Esophagus muscularis mucosa (tissue), 4 donors: ENCODE measurements at regions not wholly inside any gene's neighbourhood (a gene's known extent, or its start where the extent isn't known, plus 50 kb on each side); places are given as distances from the start of the nearest gene placed in this dataset.

Experiments used
- DNase-seq: peaks from one replicate; pipeline ENCODE4 v3.0.0-alpha.2; 2017; ENCODE audit errors: extremely low spot score
- H3K27ac ChIP-seq, 4 donors: fragments of 200-600 bp; sonication (generic); replicated peaks in 1 of 4; 1 replicate in 3 of 4; 2 replicates in 1 of 4; pipeline ENCODE4 v1.5.1; 2016 to 2019; ENCODE audit warnings: mild to moderate bottlenecking in 1 of 4
- H3K27me3 ChIP-seq, 4 donors: fragments of 200-600 bp; sonication (generic); one replicate each; pipeline versions ENCODE4 v1.5.1 to v1.6.0; 2016 to 2019
- H3K36me3 ChIP-seq, 4 donors: fragments of 200-600 bp; sonication (generic); one replicate each; pipeline ENCODE4 v1.5.1; 2016 to 2019
- H3K4me1 ChIP-seq, 4 donors: fragments of 200-600 bp; sonication (generic); one replicate each; pipeline ENCODE4 v1.5.1; 2016 to 2019
- H3K4me3 ChIP-seq, 4 donors: fragments of 200-600 bp; sonication (generic); 1 replicate in 2 of 4; 2 replicates in 2 of 4; pipeline ENCODE4 v1.5.1; 2016 to 2019; ENCODE audit warnings: mild to moderate bottlenecking in 4 of 4, moderate library complexity in 1 of 4
- H3K9me3 ChIP-seq, 4 donors: fragments of 200-600 bp; sonication (generic); 1 replicate in 3 of 4; 2 replicates in 1 of 4; pipeline ENCODE4 v1.5.1; 2016 to 2019
- CTCF ChIP-seq, 3 experiments: fragments of 200-600 bp in 2 of 3; fragments of 450-650 bp in 1 of 3; sonication (generic) in 2 of 3; IDR thresholded peaks; one replicate each; pipeline ENCODE4 v1.5.1; 2017 to 2019; ENCODE audit warnings: antibody characterized with exemption in 3 of 3, mild to moderate bottlenecking in 2 of 3, moderate library complexity in 1 of 3
- EP300 ChIP-seq: sonication (generic); formaldehyde crosslinking; IDR thresholded peaks from one replicate; pipeline ENCODE4 v1.6.1; 2017; ENCODE audit warnings: antibody characterized with exemption
- POLR2A ChIP-seq: fragments of 450-650 bp; IDR thresholded peaks from one replicate; pipeline ENCODE4 v1.6.1; 2017; ENCODE audit warnings: antibody characterized with exemption, moderate library complexity, mild to moderate bottlenecking, low read depth
- POLR2AphosphoS5 ChIP-seq, 2 donors: sonication (generic); formaldehyde crosslinking; IDR thresholded peaks; one replicate each; pipeline ENCODE4 v1.6.1; 2017; ENCODE audit warnings: antibody characterized with exemption in 2 of 2
- WGBS: methylation state at CpG from one replicate; pipeline ENCODE4 v1.1.5; 2018; 5-methylcytosine and 5-hydroxymethylcytosine counted together
- intact Hi-C: fragments of 100-400 bp; cut with DNase I; formaldehyde crosslinking; loops from one replicate; pipeline ENCODE4 v1.15.1; 2023

GRCh38 chr2:21700644-21701043, 576.9 kb downstream of the TDRD15 start:
- intact Hi-C loops, result no loop called here
- H3K36me3 ChIP-seq, result no peaks in the 10 kb centered on the region

GRCh38 chr2:21710031-21710430, 586.3 kb downstream of the TDRD15 start:
- TF ChIP-seq POLR2A, result no peak
- TF ChIP-seq CTCF (IDR thresholded peaks at IDR 0.05), result no peak
- no peak for TF ChIP-seq POLR2AphosphoS5 (IDR thresholded peaks at IDR 0.05)
- no peak for TF ChIP-seq EP300
- Histone ChIP-seq H3K4me1 (no peaks in the 10 kb centered on the region), H3K27ac (no peak overlapping the region), H3K4me3 (no peak overlapping the region), H3K9me3 (no peaks in the 10 kb centered on the region), H3K27me3 (no peaks in the 10 kb centered on the region), H3K36me3 (no peaks in the 10 kb centered on the region)
- no peak for DNase-seq
- 34% methylated on average over 4 of the region's 4 CpGs for WGBS
- intact Hi-C loops, result no loop called here

More at GRCh38 chr2:21700644-21701043, 576.9 kb downstream of the TDRD15 start:
- Histone ChIP-seq H3K4me3 (no peak overlapping the region), H3K9me3 (no peaks in the 10 kb centered on the region), H3K27ac (no peak overlapping the region), H3K27me3 (no peaks in the 10 kb centered on the region), H3K4me1 (no peaks in the 10 kb centered on the region)
- TF ChIP-seq CTCF (IDR thresholded peaks at IDR 0.05), result no peak
- no peak for TF ChIP-seq POLR2A
- no peak for TF ChIP-seq EP300
- TF ChIP-seq POLR2AphosphoS5 (IDR thresholded peaks at IDR 0.05), result no peak
- DNase-seq, result no peak

DNA sequence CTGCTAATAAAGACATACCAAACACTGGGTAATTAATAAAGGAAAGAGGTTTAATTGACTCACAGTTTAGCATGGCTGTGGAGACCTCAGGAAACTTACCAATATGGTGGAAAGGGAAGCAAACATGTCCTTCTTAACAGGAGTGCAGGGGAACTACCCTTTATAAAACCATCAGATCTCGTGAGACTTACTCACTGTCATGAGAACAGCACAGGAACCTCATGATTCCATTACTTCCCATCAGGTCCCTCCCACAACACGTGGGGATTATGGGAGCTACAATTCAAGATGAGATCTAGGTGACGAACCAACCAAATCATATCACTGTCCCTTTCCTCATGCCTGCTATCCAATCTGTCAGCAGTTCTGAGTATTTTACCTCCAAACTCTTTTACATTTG, 586.7 kb downstream of the TDRD15 start:
- H3K27ac ChIP-seq, result no peak overlapping the region
- H3K9me3 ChIP-seq, result no peaks in the 10 kb centered on the region
- H3K36me3 ChIP-seq, result no peaks in the 10 kb centered on the region
- H3K4me1 ChIP-seq, result no peaks in the 10 kb centered on the region
- no peak for DNase-seq
- TF ChIP-seq EP300 (no peak), POLR2AphosphoS5 (IDR thresholded peaks at IDR 0.05) (no peak), POLR2A (no peak), CTCF (IDR thresholded peaks at IDR 0.05) (no peak)
- H3K4me3 ChIP-seq, result no peak overlapping the region
- H3K27me3 ChIP-seq, result no peaks in the 10 kb centered on the region
- WGBS, result 74% methylated on average over 3 of the region's 3 CpGs
- intact Hi-C loops, result no loop called here

- DNase-seq, result no peak
- no peak overlapping the region for H3K4me3 ChIP-seq
- WGBS, result 49% methylated on average over 4 of the region's 4 CpGs
- H3K36me3 ChIP-seq, result no peaks in the 10 kb centered on the region
- H3K9me3 ChIP-seq, result no peaks in the 10 kb centered on the region
- H3K27ac ChIP-seq, result no peak overlapping the region
- no peaks in the 10 kb centered on the region for H3K4me1 ChIP-seq
- intact Hi-C loops, result no loop called here
- TF ChIP-seq EP300 (no peak), POLR2AphosphoS5 (IDR thresholded peaks at IDR 0.05) (no peak)
- no peaks in the 10 kb centered on the region for H3K27me3 ChIP-seq
Observed at GRCh38 chr2:21715887-21716286, 592.1 kb downstream of the TDRD15 start.

DNA sequence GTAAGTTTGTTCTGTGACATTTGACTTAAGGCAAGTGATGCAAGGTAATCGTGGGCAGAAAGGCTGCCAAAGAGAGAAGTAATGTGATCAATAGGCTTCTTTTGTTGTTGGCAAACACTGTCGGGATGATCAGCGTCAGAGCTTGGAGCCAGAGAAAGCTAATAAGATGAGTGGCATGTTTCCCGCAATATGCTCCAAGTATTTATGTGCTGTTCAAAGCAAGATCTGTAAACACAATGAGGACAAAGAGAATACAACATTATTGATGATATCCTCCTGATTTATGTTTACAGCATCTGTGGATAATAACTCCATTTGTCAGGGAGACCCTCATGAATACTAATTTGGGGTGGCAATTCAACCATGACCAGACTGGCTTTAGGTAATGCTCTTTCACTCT, 603.3 kb downstream of the TDRD15 start:
- no peak overlapping the region for H3K27ac ChIP-seq
- no peaks in the 10 kb centered on the region for H3K27me3 ChIP-seq
- DNase-seq, result no peak
- 65% methylated on average over 4 of the region's 4 CpGs for WGBS
- H3K36me3 ChIP-seq, result no peaks in the 10 kb centered on the region
- H3K4me3 ChIP-seq, result no peak overlapping the region
- TF ChIP-seq EP300 (no peak), POLR2A (no peak), CTCF (IDR thresholded peaks at IDR 0.05) (no peak)
- H3K4me1 ChIP-seq, result no peaks in the 10 kb centered on the region
- H3K9me3 ChIP-seq, result no peaks in the 10 kb centered on the region
- intact Hi-C loops, result loop anchor here (5.0 kb wide), 1 partner anchor 660 kb away; no protein-coding TSS in a partner anchor
